G401 (cell line): ENCODE measurements at regions not wholly inside any gene's neighbourhood (a gene's known extent, or its start where the extent isn't known, plus 50 kb on each side); places are given as distances from the start of the nearest gene placed in this dataset.

Source experiments
- DNase-seq: peaks from one replicate; pipeline ENCODE4 v3.0.0-alpha.2; 2015; ENCODE audit warnings: low spot score
- in situ Hi-C: cut with HindIII; loops from 2 replicates; pipeline ENCODE4 v1.10.0; 2016; ENCODE audit warnings: low sequenced_read_pairs, mixed read lengths

GRCh38 chr4:136818811-136819330 lies 713.4 kb downstream of the PCDH18 start:
- in situ Hi-C loops: no loop called here
- DNase-seq: no peak

- in situ Hi-C loops: no loop called here
- no peak for DNase-seq
These were observed 720.0 kb downstream of the PCDH18 start for GRCh38 chr4:136812100-136812880.

GRCh38 chr4:136811496-136812077 lies 720.7 kb downstream of the PCDH18 start:
- in situ Hi-C loops: no loop called here
- DNase-seq: no peak

- in situ Hi-C loops: no loop called here
- DNase-seq: no peak
These were observed 721.7 kb downstream of the PCDH18 start for GRCh38 chr4:136810626-136811025.

- in situ Hi-C loops: no loop called here
These were observed 725.5 kb downstream of the PCDH18 start for GRCh38 chr4:136806844-136807243.

GRCh38 chr4:136805617-136806016 lies 726.7 kb downstream of the PCDH18 start:
- no peak for DNase-seq
- in situ Hi-C loops: no loop called here

More at GRCh38 chr4:136806844-136807243, 725.5 kb downstream of the PCDH18 start:
- no peak for DNase-seq

- no peak for DNase-seq
- in situ Hi-C loops: no loop called here
These were observed 728.9 kb downstream of the PCDH18 start for GRCh38 chr4:136803433-136803832.

GRCh38 chr4:136800248-136800647 lies 732.0 kb downstream of the PCDH18 start:
- in situ Hi-C loops: no loop called here
- no peak for DNase-seq

GRCh38 chr4:136796953-136797352 lies 735.3 kb downstream of the PCDH18 start:
- no peak for DNase-seq
- in situ Hi-C loops: no loop called here

- in situ Hi-C loops: no loop called here
- DNase-seq: no peak
These were observed 738.4 kb downstream of the PCDH18 start for GRCh38 chr4:136793848-136794247.

- no peak for DNase-seq
- in situ Hi-C loops: no loop called here
These were observed 748.0 kb downstream of the PCDH18 start for GRCh38 chr4:136784326-136784725.

- DNase-seq: no peak
- in situ Hi-C loops: no loop called here
These were observed 762.6 kb downstream of the PCDH18 start for GRCh38 chr4:136769717-136770116.

- no peak for DNase-seq
- in situ Hi-C loops: no loop called here
These were observed 763.4 kb downstream of the PCDH18 start for GRCh38 chr4:136768925-136769275.

GRCh38 chr4:136768213-136768924 lies 763.9 kb downstream of the PCDH18 start:
- in situ Hi-C loops: no loop called here
- DNase-seq: no peak

GRCh38 chr4:136763919-136764318 lies 768.4 kb downstream of the PCDH18 start:
- DNase-seq: no peak
- in situ Hi-C loops: no loop called here

- in situ Hi-C loops: no loop called here
- no peak for DNase-seq
These were observed 776.8 kb downstream of the PCDH18 start for GRCh38 chr4:136755531-136755916.

GRCh38 chr4:136754810-136755530 lies 777.3 kb downstream of the PCDH18 start:
- no peak for DNase-seq
- in situ Hi-C loops: no loop called here

- no peak for DNase-seq
- in situ Hi-C loops: no loop called here
These were observed 780.7 kb downstream of the PCDH18 start for GRCh38 chr4:136751556-136751955.

GRCh38 chr4:136750897-136751296 lies 781.4 kb downstream of the PCDH18 start:
- in situ Hi-C loops: no loop called here
- no peak for DNase-seq

GRCh38 chr4:136749989-136750388 lies 782.3 kb downstream of the PCDH18 start:
- in situ Hi-C loops: no loop called here
- DNase-seq: no peak
